GM19455 (cell line): ENCODE measurements at regions not wholly inside any gene's neighbourhood (a gene's known extent, or its start where the extent isn't known, plus 50 kb on each side); places are given as distances from the start of the nearest gene placed in this dataset.
"Not testable (repeated sequence)": the region's sequence is repeated elsewhere in the genome, so short reads cannot be mapped to it uniquely, and the experiment has no call there.

Experiments
- ATAC-seq: cut with Tn5 transposase; IDR thresholded peaks from one replicate; pipeline ENCODE4 v1.9.1; 2021; ENCODE audit not compliant: unreplicated experiment

DNA sequence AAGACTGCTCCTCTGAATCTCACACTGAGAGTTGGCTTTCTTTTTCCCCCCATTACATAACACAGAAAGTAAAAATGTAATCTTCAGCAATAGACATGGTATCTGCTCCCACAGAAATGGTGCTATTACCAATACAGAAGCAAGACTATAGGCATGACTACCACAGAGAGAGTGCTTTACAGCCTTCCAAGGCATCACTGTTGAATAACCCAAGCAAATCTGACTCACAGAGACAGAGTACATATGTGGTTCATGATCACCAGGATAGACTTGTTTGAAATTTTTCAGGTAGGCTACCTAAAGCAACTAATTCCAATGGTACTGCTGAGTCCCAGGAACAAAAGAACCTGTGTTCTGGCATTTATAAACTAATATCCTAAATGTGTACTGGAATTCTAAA lies 1373.4 kb upstream of the C9orf72 start:
- ATAC-seq: no peak

- ATAC-seq: no peak
Observed at GRCh38 chr9:28951945-28952344, 1378.7 kb upstream of the C9orf72 start.

GRCh38 chr9:28956116-28956880 lies 1383.0 kb upstream of the C9orf72 start:
- ATAC-seq: no peak

DNA sequence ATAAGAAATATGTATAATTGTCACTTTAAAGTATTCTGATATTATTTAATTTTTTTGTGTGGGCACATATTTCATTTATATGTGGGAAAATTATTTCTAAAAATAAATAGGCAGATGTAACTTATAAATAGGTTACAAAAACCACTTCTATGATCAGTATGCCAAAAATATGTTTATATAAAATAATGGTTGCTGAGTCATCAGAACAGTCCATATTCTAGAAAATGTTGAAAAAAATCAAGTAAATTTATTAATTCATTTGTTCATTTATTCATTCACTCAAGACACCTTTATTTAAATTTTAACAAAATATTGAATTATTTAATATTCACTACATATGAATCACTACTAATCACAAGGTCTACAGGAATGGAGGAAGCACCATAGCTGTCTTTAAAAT lies 1387.3 kb upstream of the C9orf72 start:
- no peak for ATAC-seq

DNA sequence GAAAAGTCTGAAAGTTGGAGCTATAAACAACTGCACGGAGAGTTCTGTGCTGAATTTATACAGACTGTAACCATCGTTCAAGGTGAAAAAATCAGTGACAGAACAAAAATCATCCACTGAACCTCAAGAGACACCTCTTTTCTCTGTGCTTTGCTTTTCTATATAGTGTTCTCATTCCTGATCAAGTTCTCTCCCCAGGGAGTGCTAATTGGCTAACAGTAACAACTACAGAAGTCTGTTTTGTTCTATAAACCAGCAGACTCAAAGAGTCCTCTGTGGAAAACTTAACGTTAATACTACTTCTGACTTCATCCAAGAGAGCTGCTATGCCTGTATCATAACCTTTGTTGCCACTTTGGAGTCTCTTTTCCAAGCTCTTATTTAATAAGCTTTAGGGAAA lies 1388.3 kb upstream of the C9orf72 start:
- ATAC-seq: no peak

GRCh38 chr9:28967226-28967625 lies 1393.9 kb upstream of the C9orf72 start:
- ATAC-seq: no peak

DNA sequence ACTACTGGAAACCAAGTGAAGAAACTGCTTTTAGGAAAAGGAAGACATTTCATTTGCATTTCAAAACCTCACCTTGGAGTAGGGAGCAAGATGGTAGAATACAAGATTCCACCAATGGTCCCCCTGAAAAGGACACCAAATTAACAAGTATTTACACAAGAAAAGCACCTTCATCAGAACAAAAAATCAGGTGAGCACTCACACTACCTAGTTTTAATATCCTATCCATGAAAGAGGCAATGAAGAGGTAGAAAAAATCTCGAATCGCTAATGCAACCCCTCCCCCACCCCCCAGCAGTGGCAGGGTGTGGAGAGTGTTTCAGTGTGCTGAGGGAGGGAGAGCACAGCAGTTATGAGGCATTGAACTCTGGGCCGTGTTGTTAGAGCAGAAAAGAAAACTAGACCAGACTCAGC lies 1397.0 kb upstream of the C9orf72 start:
- no peak for ATAC-seq

GRCh38 chr9:28971881-28972280 lies 1398.6 kb upstream of the C9orf72 start:
- no peak for ATAC-seq

DNA sequence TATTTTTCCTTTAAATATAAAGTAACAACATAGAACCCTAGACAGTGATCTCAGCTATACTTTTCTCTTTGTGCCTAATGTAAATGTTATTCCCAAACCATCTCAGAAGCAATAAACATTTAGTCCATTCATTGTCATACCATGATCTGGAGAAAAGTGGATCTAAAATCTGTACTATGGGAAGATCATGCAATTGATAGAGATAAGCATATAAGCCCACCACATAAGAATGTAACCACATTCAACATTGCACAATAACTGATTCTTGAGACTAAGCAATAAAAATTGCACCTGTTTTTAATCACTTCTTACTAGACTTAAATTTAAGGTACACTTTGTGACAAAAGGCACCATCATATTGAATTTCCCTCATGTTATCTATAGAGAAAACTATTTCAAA lies 1403.0 kb upstream of the C9orf72 start:
- ATAC-seq: no peak

GRCh38 chr9:28976684-28977083 lies 1403.4 kb upstream of the C9orf72 start:
- ATAC-seq: no peak

DNA sequence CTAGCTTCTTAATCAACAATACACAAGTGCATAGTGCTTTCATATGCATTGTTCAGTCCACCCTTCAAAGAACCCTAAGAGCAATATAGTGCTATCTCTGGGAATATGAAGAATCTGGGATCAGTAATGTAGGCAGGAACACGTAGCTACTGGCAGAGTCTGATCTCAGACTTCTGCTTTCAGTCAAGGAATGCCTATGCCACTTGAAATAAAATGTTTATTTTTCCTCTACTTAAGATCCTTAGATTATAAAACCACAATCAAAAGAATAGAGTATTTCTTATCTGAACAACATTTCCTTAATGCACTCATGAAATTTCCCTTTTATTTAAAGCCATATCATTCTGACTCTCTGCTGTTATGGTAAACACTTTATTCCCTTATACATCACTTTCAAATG lies 1407.8 kb upstream of the C9orf72 start:
- ATAC-seq: no peak

- no peak for ATAC-seq
Observed at GRCh38 chr9:28981711-28982110, 1408.4 kb upstream of the C9orf72 start.

DNA sequence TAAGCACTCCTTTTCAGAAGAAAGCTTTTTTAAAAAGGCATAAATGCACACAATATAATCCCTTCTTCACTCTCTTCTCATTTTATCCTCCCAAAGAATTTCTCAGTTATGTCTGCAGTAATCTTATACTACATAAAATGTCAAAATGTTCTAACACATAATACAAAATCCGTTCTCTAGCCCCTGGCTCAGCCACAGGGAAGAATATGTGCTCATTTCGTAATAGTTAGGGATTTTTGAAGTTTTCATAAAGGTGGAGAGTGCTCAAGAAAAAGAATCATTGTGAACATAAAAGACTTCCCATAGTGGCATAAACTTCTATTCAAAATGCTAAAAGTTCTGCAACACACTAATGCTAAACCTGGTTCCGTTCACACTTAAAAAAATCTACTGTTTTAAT lies 1410.7 kb upstream of the C9orf72 start:
- no peak for ATAC-seq

DNA sequence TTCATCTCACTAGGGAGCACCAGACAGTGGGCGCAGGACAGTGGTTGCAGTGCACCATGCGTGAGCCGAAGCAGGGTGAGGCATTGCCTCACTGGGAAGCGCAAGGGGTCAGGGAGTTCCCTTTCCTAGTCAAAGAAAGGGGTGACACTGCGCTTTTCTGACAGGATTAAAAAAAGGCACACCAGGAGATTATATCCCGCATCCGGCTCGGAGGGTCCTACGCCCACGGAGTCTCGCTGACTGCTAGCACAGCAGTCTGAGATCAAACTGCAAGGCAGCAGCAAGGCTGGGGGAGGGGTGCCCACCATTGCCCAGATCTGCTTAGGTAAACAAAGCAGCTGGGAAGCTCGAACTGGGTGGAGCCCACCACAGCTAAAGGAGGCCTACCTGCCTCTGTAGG lies 1416.7 kb upstream of the C9orf72 start:
- not testable (repeated sequence) for ATAC-seq

DNA sequence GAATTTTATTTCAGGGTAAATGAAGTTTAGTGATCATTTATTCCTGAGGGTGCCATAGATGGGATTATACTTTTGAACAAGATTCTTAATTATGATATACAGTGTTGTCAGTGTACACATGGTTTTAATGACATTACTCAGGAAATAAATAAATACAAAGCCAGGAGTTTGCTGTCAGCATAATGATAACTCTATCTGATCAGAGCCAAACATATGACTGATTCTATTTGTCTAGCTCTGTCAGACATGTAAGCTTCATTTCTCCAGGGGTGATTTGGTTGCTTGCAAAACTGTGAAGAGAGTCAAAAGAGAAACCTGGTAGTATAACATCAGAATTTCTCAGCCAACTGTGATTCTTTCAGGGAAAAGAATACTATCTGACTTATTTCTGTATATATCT lies 1425.8 kb upstream of the C9orf72 start:
- no peak for ATAC-seq

DNA sequence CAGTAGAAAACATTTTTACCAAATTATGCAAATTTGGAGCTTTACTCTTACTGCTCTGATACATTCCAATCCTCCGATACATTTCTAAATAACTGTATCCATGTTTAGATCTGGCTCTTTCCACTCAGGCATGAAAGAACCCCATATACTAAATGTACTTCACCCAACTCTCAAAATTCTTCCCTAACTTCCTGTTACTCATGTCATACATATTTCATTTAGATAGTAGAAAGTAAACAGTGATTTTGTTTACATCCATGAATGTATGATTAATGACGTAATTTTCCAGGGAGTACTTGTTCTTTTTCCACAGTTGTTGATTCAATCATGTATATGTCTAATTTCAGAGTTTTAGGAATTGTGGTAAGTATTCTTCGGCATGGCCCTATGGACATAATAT lies 1426.5 kb upstream of the C9orf72 start:
- no peak for ATAC-seq

GRCh38 chr9:29001006-29001405 lies 1427.7 kb upstream of the C9orf72 start:
- ATAC-seq: no peak

GRCh38 chr9:29004988-29005387 lies 1431.7 kb upstream of the C9orf72 start:
- no peak for ATAC-seq

DNA sequence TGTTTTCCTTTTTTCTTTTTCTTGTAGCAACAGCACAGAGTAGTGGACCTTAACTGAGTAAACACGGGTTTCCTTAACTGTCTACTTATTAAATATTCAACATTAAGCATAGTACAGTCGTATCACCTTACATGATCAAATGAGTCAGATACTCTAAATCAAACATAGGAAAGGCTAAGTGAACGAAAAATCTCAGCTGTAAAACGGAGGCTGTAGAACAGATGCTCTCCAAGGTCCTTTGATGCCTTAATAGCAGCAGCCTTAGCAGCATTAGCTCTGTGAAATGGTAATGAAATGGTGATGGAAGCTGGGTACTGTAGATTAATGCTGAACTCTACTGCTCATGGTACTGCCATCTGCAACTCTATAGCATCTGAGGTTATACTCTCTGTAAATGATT lies 1433.3 kb upstream of the C9orf72 start:
- ATAC-seq: no peak

- no peak for ATAC-seq
Observed at GRCh38 chr9:29012911-29013310, 1439.6 kb upstream of the C9orf72 start.

DNA sequence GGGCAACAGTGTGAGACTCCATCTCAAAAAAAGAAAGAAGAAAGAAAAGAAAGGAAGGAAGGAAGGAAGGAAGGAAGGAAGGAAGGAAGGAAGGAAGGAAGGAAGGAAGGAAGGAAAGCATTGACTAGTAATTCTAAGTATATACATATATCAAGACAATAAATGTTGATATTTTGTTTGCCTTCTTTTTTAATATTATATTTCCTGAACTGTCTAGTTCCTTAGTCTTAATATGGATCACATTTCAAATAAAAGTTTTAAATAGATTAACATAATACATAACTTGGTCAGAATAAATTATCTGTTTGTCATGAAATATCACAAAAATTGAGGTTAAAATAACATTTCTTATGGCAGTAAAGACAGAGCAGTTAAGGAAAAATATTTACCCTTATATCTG lies 1448.4 kb upstream of the C9orf72 start:
- ATAC-seq: no peak

- no peak for ATAC-seq
Observed at GRCh38 chr9:29038332-29038731, 1465.1 kb upstream of the C9orf72 start.

DNA sequence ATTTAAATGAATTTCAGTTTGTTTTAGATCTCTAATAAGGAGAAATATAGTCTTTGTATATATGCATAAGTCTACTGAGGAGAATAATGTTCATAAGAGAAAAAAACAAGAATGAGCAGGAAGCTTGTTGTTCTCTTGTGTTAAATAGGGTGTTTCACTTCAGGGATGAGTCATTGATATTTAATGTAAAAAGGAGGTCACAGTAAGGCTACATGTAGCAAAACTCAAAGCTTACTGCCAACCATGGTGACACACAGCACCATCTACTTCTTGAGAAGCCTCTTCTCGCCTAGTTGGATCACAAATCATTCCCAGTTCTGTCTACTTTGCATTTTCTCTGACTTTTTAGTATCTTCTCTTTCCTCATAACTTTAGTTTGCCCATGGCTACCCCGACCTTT lies 1466.0 kb upstream of the C9orf72 start:
- no peak for ATAC-seq
